Gastroesophageal sphincter (tissue), 3 donors: ENCODE measurements at regions not wholly inside any gene's neighbourhood (a gene's known extent, or its start where the extent isn't known, plus 50 kb on each side); places are given as distances from the start of the nearest gene placed in this dataset.

Experiments used
- POLR2A ChIP-seq, 2 donors: fragments of 450-650 bp; IDR thresholded peaks; one replicate each; pipeline ENCODE4 v1.6.1; 2017; ENCODE audit warnings: antibody characterized with exemption in 2 of 2, mild to moderate bottlenecking in 2 of 2, moderate library complexity in 1 of 2
- POLR2AphosphoS5 ChIP-seq: sonication (generic); formaldehyde crosslinking; IDR thresholded peaks from one replicate; pipeline ENCODE4 v1.6.1; 2017; ENCODE audit warnings: antibody characterized with exemption
- TF ChIP-seq, protein P1 (sequence below), 4 experiments: fragments of 200-600 bp in 2 of 4; fragments of 450-650 bp in 2 of 4; sonication (generic) in 1 of 4; IDR thresholded peaks; one replicate each; pipeline ENCODE4 v1.5.1; 2017 to 2019; ENCODE audit warnings: antibody characterized with exemption in 4 of 4, mild to moderate bottlenecking in 2 of 4, moderate library complexity in 2 of 4

DNA sequence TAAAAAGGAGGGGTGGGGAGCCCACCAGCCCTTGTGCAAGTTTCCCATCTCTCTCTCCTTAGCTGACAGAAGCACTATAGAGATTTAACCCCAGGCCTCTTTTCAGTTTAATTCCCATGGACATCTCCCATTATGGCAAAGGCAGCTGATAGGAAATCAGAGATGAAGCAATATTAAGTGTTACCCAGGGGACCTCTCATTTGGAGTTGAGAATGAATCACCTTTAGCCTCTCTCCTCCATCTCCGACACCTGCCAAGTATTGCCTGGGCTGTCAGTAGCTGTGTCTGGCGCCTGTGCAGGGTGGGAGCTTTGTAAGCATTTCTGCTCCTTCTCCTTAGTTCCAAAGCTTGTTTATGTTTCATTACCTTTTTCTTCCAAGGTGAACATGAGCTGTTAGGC is 109.0 kb downstream of the AQP4 start:
- TF ChIP-seq POLR2A (IDR thresholded peaks at IDR 0.05) (no peak), POLR2AphosphoS5 (no peak)
- TF ChIP-seq, protein P1, sequence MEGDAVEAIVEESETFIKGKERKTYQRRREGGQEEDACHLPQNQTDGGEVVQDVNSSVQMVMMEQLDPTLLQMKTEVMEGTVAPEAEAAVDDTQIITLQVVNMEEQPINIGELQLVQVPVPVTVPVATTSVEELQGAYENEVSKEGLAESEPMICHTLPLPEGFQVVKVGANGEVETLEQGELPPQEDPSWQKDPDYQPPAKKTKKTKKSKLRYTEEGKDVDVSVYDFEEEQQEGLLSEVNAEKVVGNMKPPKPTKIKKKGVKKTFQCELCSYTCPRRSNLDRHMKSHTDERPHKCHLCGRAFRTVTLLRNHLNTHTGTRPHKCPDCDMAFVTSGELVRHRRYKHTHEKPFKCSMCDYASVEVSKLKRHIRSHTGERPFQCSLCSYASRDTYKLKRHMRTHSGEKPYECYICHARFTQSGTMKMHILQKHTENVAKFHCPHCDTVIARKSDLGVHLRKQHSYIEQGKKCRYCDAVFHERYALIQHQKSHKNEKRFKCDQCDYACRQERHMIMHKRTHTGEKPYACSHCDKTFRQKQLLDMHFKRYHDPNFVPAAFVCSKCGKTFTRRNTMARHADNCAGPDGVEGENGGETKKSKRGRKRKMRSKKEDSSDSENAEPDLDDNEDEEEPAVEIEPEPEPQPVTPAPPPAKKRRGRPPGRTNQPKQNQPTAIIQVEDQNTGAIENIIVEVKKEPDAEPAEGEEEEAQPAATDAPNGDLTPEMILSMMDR (IDR thresholded peaks at IDR 0.05): no peak
